ELF-1 (cell line): ENCODE measurements at regions not wholly inside any gene's neighbourhood (a gene's known extent, or its start where the extent isn't known, plus 50 kb on each side); places are given as distances from the start of the nearest gene placed in this dataset.

Source experiments
- DNase-seq: peaks from one replicate; pipeline ENCODE4 v3.0.0-alpha.2; 2016; ENCODE audit warnings: low read depth, low spot score

DNA sequence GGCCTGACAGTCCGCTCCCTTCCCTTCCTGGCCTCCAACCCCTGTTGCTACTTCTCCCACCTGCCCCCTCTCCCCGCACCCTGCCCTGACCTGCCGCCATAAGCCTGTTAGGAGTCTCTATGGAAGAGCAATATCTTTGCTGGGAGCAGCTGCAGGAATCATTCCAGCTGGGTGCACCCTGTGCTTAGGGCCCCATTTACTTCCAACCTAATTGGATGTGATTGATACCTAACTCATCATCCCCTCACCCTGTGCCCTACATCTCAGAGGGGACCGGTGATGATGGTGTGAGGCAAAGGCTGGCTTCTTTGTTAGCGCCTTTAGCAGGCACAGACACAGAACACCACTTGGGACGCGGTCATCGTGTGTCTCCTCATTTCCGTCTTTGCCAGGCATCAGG, 80.0 kb upstream of the FAM180A start:
- DNase-seq, result no peak

DNA sequence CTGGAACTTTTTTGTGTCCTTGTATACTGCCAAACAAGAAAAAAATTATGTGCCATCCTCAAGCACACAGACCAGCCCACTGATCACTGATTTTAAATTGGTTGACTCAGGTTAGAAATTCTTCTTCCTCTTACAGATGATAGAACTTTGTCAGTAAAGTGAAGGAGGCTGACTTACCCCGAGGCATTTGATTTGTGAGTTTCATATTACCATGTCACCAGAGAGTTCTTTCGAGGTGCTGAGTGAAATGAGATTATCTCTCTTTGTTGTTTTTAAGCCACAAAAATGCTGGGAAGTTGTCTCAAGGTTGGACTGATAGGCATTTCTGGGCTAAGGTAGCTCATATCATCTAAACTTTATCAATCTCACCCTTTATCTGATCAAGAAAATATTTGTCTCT, 78.8 kb upstream of the FAM180A start:
- DNase-seq, result no peak

DNA sequence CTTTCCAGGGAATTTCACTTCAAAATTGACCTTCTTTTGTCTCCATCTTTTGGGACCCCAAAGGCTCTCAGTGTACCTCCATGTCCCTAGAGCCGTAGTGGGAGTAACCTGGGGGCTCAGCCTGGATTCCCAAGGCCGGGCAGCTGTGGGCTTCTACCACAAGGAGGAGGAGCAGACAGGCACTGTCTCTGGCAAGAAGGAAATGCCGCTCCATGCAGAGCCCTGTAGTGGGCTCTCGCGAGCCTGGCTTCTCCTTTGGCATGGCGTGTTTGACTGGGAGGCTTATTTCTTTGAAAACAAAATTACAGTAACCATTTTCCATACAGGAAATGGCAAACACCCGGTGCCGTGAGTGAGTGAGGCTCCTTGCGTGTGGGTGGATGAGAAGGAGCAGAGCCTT, 76.8 kb upstream of the FAM180A start:
- no peak for DNase-seq

DNA sequence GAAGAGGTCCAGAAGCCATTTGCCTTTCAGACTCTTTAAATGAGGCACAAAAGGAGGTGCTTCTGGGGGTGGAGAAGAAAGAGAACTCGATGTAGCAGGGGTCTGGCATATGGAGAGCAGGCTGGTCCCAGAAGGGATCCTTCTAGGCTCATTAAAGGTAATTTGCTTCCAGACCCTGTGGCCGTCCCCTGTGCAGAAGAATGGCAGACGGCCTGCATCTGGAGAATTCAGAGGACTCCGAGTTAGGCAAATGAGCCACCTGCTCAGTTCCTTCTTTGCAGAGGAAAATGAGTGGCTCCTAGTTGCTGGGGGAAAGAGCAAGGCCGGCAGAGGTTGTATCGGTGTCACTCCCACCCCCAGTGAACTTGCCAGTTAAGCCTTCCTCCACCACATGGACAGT, 73.8 kb upstream of the FAM180A start:
- no peak for DNase-seq

DNA sequence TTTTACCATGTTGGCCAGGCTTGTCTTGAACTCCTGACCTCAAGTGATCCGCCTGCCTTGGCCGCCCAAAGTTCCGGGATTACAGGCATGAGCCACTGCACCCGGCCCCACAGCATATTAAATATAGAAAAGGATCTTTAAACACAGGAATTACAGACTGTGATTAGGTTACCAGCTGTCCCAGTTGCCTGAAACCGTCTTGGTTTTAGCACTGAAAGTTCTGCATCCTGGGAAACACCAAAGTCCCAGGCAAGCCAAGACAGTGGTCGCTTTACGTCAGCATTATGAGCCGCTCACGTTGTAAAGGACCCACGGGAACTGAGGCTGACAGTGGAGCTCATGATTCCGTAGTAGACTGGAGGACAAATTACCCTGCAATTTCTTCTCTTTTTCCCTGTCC, 69.0 kb upstream of the FAM180A start:
- DNase-seq, result no peak

GRCh38 chr7:135815033-135815432, 66.4 kb upstream of the FAM180A start:
- no peak for DNase-seq

- DNase-seq, result no peak
Observed at GRCh38 chr7:135812148-135812547, 63.5 kb upstream of the FAM180A start.

- DNase-seq, result no peak
Observed at GRCh38 chr7:135811506-135811905, 62.9 kb upstream of the FAM180A start.

- no peak for DNase-seq
Observed at GRCh38 chr7:135808206-135808605, 59.6 kb upstream of the FAM180A start.

DNA sequence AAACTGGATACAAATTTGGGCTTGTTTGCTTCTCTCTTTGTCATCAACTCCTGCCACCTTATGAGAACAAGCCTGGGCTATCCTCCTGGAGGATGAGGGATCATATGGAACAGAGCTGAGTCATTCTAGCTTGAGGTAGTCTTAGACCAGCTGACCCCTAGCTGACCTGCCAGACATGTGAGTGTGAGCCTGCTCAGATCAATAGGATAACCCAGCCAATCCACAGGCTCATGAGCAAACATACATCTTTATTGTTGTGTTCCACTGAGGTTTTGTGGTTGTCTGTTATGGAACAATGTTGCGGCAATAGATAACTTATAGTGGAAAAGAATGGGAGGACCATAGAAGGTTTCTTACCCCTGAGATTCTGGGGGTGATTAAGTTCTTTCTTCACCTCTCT, 54.5 kb upstream of the FAM180A start:
- no peak for DNase-seq

GRCh38 chr7:135802697-135803096, 54.1 kb upstream of the FAM180A start:
- no peak for DNase-seq

DNA sequence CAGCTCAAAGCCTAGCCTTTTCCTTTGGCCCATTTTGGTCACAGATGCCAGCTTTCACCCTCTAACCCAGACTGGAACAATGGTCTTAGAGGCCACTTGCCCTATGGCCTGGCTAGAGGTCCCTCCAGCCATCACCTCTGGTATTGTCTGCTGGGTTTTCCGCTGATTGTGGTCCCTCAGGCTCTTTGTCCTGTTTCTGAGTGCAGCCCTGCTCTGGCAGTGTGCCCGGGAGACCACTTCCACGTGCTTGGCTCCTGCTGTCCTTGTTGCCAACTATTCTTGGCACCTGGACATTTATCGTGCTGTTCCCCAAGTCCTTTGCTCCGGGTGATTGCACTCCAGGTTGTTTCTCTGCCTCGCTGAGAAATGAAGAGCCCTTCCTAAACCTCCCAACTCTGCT, 53.3 kb upstream of the FAM180A start:
- no peak for DNase-seq

- peak; percentile 49 for DNase-seq
Observed at GRCh38 chr7:135801045-135801693, 52.6 kb upstream of the FAM180A start.

GRCh38 chr7:135800560-135800959, 51.9 kb upstream of the FAM180A start:
- DNase-seq, result peak; percentile 36

GRCh38 chr7:135799881-135800280, 51.3 kb upstream of the FAM180A start:
- DNase-seq, result no peak
